GM21381 (cell line): ENCODE measurements at regions not wholly inside any gene's neighbourhood (a gene's known extent, or its start where the extent isn't known, plus 50 kb on each side); places are given as distances from the start of the nearest gene placed in this dataset.

Source experiments
- ATAC-seq: cut with Tn5 transposase; IDR thresholded peaks from one replicate; pipeline ENCODE4 v1.9.1; 2021; ENCODE audit warnings: mild to moderate bottlenecking, moderate library complexity; ENCODE audit not compliant: unreplicated experiment

DNA sequence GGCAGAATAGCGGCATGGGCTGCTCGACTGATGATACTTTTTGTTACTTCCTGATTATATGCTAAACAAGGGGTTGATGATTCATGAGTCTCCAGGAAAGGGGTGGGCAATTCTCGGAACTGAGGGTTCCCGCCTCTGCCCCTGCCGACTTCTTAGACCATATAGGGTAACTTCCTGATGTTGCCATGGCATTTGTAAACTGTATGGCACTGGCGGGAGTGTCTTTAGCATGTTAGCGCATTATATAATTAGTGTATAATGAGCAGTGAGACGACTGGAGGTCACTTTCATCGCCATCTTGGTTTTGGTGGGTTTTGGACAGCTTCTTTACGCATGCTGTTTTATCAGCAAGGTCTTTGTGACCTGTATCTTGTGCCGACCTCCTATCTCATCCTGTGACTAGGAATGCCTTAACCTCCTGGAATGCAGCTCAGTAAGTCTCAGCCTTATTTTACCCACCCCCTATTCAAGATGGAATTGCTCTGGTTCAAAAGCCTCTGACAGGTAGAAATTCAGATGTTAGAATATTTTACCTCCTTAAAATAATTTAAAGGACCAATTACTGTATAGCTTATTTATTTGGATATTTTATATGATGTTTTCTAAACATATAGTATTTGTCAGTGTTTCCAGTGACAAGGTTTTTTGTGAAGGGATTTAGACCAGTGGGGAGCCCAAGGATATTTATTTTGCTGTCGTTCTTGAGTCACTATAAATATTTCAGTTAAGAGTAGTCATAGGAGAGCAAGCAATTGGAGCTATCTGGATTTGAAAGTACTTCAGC lies 90.1 kb upstream of the PIK3CG start:
- ATAC-seq, result no peak

DNA sequence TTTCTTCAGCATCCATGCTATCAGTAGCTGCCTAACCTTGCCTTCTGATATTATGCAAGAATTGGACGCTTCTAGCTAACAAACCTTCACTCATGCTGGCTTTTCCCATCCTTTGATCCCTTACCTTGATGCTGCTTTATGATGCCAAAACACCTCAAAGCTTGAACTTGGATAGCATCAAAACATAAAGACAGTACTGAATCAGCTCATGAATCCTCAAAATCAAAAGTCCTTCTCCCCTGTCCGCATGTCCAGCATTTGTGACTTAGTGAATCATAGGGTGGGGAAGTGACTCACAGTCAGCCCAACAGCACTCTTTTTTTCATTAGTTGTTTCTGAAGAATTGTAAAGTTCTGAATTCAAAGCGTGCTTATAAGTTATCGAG lies 89.5 kb upstream of the PIK3CG start:
- ATAC-seq, result no peak

DNA sequence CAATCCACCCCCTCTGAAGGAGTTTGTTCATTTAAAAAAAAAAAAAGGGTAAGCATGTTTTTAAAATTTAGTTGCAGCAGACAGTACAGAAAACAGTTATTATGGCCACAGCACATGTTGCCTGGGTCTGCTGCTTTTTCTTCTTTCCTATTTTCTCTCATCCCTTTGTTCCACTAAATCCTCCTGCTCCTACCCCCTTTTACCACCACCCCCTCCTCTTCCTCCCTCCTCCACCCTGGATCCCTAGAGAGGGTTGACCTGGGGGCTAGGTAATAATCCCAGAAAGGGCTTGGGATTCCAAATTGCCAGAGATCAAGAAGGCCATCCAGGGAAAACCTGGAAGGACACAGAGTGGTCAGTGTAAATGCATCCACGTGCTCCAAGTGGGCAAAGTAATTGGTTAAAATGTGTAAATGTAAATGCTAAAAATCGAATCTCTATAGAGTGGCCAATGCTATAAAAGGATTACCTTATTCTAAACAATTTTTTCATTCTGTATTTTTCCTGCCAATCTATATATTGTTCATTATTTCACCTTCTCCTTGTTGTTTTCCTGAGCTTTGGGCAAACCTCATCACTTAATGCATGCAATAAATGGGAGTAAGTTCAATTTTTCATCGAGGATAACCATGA lies 89.0 kb upstream of the PIK3CG start:
- no peak for ATAC-seq

DNA sequence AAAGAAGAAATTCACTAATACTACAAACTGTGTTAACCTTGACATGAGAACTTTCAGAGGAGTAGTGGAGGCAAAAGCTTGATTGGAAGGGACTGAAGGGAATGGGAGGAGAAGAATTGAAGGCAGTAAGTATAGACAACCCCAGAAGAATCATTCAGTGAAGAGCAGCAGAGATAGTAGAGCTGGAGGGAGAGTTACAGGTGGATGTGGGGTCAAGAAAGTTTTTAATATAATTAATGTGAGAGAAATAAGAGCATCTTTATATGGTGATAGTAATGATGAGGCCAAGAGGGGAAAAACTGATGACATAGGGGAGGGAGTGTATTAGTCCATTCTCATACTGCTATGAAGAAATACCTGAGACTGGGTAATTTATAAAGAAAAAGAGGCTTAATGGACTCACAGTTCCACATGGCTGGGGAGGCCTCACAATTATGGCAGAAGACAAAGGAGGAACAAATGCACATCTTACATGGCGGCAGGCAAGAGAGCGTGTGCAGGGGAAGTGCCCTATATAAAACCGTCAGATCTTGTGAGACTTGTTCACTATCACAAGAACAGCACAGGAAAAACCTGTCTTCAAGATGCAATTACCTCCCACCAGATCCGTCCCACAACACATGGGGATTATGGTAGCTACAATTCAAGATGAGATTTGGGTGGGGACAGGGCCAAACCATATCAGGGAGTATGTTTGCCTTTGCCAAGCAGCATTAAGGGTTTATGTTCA lies 88.3 kb upstream of the PIK3CG start:
- ATAC-seq, result no peak

DNA sequence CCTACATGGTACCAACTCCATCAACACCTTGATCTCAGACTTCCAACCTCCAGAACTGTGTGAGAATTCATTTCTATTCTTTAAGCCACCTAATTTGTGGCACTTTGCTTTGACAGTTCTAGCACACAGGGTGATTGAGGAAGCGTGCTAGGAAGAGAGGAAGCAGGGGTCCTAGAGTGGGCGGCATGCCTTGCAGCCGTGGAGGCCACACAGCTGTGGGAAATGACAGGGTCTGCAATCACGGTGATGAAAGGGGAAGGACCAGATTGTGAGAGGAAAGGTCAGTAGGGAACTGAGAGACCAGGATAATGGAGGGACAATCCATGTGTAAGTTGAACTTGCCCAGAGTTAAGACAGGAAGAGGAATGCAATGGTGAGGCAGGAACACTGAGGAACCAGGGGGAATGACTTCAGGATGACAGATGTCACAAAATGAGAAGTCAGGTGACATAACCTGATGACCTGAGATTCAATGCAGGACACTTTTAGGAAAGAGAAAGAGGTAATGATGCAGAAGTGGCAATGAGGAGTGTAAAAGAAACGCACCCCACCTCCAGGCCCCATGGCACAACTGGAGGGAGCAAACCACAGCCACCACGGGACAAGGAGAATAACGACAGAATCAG lies 87.3 kb upstream of the PIK3CG start:
- ATAC-seq, result no peak

DNA sequence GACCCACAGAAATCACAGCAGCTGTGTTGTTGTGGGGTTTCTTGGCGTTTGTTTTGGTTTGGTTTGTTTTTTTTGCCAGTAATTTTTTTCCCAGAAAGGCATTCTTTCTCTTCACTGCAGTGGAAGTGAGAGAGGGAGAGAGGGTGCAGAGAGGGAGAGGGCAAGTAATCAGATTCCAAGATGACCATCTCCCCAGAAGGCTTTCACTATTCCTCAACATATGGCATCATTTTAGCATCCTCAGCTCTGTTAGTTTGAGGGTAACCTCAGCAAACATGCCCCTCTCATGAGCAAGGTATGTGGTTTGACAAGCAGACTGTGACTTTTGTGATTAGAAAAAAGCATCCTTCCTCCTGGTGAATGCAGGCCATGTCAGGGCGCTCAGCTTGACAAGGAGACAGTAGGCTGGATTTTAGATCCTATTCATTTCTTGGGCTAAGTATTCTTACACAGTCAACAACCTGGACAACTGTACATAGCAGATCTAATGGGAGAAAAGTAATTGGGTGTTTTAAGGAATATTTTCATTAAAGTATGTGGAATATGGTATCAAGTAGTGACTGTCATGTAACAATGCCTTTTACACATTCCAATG lies 86.3 kb upstream of the PIK3CG start:
- no peak for ATAC-seq

DNA sequence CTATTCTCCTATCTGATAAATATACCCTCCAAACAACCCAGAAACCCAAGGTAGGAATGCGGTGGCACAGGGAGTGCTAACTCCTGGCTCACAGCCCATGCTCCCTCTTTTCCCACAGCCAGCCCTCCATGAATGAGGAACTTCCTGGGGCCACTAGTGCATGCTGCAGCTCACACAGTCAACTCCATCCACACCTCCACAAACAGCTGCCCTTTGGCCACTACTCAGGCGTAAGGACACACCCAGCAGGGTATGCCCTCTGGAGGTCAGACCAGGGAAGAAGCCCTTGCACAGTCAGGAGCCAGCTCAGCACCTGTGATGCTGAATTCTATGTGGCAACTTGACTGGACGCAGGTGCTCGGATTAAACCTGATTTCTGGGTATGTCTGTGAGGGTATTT lies 85.2 kb upstream of the PIK3CG start:
- no peak for ATAC-seq

DNA sequence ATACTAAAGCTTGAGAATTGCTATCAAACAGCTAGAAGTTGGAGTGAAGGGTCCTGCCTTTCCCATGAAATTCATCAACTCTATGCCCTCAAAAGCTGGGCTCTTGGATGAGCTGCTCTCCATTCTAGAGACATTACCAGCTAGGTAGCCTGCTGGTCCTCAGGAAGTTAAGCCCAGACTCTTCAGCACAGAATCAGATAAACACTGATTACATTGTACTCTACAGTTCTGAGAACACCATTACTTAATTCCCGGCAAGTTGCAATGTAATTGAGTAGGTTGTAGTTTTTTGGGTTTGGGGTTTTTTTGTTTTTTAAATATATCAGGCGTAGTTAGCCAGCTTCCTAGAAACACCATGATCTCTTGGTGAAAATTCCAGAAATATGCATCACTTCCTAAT lies 84.1 kb upstream of the PIK3CG start:
- ATAC-seq, result no peak

DNA sequence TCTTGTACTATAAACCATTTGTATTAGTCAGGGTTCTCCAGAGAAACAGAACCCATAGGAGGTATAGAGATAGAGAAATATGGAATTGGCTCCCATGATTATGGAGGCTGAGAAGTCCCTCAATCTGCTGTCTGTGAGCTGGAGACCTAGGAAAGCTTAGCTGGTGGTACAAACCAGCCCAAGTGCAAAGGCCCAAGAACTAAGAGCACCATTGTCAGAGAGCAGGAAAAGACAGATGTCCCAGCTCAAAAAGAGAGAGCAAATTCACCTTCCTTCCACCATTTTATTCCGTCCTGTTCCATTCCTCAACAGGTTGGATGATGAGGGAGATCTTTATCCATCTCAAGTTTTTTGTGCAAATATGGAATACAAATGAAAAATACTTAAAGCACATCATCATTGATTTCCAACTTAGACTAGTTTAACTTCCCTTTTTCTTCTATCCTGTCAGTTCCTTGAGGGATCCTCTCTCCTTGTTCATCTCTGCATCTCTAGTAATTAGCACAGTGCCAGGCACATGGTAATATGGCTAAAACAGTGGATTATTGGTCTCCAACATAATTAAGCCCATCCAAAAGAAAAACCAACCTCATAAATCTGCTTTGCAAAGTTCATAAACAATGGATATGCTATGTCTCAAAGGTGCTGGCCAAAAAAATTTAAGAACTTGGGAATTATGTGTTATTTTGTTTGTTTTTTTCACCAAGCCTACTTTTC lies 83.1 kb upstream of the PIK3CG start:
- no peak for ATAC-seq

DNA sequence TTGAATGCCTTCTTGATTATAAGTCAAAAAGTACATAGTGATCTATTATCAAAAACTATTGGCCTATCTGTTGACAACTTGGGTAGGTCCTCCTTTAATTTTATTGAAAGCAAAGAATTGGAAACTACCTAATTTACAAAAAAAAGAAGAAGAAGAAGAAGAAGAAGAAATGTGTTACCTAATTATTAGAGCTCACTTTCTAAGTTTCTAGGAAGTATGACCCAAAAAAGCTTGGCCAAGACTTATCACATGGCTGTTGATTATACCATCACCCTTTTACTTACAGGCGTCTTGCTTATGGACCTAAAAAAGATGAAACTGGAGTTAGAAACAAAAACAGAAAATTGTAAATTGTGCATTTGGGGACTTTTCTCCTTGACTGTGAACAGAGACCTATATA lies 81.8 kb upstream of the PIK3CG start:
- ATAC-seq, result no peak

DNA sequence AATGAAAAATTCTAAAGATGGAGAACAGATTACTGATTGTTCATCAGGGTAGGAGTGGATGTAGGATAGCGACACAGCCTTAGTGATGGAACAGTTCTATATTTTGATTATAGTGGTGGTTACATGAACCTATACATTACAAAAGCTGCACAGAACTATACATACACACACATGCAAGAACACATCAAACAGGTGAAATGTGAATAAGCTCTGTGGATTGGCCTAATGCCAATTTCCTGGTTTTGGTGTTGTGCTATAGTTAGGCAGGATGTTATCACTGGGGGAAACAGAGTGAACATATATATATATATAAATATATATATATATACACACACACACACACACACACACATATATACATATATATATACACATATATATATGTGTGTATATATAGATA lies 76.4 kb upstream of the PIK3CG start:
- ATAC-seq, result no peak

DNA sequence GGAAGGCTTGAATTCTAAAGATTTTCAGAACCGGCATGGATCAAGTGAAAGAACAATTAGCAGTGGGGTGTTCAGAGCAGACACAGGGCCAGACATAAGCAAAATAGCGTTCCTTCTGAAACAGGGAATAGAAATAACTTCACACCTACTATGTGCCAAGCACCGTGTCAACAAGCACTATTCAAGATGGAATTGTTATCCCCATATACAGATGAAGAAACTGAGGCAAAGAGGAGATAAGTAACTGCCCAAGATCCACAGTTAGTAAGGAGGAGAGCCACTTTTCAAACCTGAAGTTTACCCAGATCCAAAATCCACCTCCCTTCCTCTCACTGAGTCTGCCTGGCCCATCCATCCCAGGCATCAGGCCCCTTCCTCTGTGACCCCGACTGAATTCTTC lies 73.6 kb upstream of the PIK3CG start:
- ATAC-seq, result no peak

DNA sequence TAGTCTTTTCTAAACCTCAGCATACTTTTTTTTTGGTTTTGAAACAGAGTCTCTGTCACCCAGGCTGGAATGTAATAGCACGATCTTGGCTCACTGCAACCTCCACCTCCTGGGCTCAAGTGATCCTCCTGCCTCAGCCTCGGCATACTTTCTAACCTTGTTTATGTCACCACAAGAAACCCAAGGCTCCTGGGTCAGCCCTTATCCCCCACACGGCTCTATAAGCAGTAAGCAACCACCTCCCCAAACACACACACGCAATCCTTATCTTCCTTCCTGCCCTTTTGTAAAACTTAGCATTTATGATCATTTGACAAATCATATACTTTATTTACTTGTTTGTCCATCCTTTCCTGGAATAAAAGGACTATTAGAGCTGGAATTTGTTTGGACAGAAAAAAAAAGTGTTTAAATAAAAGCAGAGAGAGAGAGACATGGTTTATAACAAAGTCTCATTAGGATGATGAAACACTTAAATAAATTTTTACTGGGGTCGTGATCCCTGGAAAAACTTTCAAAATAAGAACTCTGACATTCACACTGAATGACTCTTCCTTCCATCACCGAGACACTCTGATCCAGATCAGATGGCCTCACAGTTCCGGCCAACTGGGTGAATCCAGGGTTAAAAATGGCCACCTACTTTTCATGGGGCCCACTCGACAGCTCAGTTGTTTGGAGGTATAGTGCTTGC lies 72.7 kb upstream of the PIK3CG start:
- no peak for ATAC-seq

DNA sequence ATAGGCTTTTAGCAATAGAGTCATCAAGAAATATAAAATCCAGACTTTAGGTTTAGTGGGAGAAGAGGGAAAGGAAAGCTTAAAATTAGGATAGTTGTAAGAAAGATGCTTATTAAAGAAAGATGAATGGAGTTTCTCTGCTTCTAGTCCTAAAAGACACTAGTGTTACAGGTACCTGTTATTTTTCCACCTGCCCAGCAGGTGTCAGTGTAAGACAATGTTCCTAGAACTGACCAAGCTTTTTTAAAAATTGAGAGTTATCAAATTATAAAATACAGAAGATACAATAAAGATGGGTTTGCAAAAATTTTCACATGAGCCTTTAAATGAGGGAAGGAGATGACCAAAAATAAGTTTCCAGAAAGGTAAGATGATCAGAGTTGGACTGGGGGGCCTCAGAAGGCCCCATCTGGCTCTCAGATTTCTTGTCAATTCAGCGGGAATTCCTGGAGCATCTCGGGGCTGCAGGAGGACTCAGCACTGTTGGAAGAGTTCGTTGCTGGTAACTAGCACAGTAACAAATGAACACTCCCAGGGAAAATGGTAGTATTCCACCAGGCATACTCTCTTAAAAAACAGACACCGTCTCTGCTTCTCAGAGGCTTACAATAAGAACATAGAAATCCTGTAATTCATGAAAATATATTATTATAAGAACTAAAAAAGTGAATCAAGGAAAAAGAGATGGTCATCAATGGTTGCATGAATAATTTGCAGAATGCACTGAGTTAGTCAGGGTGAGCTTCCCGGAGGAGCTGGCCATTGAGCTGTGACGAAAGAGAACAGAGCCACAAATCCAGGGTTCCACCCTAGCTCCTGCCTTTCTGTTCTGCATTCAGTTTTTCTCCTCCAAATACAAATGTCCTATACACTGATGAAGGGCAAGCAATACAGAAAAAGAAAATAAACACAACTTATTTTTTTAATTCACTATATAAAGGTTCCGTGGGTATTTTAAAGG lies 71.8 kb upstream of the PIK3CG start:
- ATAC-seq, result no peak

DNA sequence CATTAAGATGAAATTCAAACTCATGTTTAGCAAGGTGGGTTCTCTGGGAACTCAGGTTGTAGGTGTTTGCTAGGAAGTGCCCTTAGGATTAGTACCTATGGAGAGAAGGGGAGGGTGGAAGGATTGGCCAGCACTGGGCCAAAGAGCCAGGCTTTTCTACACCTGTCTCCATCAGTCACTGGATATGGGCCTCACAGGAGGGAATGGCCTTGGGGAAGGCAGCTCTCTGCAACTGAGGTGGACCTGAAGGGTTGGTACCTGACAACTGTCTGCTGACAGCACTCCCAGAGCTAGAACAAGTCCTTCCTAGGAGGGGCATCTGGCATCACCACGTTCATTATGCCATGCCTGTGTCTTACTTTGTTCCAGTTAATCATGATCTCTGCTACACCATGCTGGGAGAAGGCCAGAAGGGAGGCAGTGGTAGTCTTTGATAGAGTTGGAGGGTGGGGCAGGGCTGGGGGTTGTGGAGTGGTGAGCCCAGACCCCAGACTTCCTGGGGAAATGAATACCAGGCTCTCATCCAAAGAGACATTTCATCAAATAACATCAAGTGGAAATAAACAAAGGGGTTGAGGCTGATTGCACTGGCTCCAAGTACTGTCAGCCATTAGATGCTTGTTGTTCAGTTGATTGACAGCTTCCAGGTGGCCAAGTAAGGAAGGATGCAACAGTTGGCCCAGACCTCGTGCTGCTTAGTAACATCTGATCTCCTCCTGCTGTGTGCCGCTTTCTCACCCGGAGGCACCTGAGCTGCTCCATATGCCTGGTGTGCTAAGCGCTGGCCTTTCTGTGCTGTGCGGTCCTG lies 70.6 kb upstream of the PIK3CG start:
- ATAC-seq, result no peak

DNA sequence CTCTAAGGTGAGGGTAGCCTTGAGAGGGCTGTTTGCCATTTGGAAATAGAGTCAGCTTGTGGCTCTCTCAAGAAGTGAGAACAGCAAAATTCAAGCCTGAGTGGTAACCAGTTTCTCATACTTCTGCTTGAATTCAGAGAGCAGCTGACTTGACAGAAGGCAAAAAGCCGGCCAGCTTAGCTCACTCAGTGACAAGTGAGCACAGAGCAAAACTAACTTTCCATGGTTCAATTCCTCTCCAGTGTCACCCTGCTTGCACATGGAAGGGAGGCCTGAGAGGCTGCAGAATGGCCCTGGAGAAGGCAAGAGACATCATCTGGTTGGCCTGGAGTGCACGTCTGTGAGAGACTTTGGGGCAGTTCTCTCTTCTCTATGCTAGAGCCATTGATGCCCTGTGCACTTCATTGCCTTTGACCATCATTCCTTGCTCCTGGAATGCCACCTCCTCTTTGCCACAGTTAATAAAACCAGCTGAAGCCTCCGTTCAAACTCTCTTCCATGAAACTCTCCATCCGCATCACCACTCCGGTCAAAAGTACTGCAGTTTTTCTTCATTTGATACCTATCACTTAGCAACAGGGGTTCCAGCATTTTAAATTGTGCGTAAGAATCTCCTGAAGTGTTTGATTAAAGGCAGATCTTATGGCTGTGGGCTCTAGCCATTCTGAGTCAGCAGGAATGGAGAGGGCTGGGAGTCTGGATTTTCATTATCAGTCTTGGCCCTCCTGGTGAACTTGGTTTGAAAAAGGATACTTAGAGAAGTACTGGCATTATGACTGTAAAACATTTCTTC lies 69.8 kb upstream of the PIK3CG start:
- ATAC-seq, result no peak

DNA sequence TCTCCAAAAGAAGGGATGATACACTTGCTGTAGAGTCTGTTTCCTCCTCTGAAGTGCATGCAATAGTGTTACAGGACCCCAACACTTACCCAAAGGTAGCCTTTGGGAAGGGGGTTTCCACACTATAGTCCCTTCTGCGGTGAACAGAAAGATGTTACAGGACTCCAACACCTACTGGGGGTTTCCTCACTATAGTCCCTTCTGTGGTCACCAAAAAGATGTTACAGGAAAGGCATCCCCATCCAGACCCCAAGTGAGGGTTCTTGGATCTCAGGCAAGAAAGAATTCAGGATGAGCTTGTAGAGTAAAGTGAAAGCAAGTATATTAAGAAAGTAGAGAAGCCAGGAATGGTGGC lies 69.2 kb upstream of the PIK3CG start:
- ATAC-seq, result no peak
